ENCODE measurements at regions not wholly inside any gene's neighbourhood (a gene's known extent, or its start where the extent isn't known, plus 50 kb on each side); places are given as distances from the start of the nearest gene placed in this dataset.
"Not testable (repeated sequence)": the region's sequence is repeated elsewhere in the genome, so short reads cannot be mapped to it uniquely, and the experiment has no call there.

DNA sequence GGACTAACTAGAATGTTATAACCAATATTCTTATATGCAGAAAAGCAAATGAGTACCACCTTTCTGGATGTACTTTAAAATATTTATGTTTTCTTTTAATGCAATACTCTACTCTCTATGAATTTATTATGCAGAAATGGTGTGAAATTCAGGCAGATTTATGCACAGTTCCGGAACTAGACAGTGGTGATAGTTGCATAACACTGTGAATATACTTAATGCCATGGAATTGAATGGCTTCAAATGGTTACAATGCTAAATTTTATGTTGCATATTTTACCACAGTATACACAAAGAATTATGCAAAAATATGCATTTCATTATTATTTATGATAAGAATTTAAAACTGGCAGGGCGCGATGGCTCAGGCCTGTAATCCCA lies 287.8 kb upstream of the FN1 start:
- H3K9me3 ChIP-seq = no peaks in the 10 kb centered on the region
- in situ Hi-C loops (cut with MboI; ENCODE audit: low sequenced_read_pairs) = no loop called here

GRCh38 chr2:215722986-215723630 lies 287.2 kb upstream of the FN1 start:
- Histone ChIP-seq H3K4me3 (no peak overlapping the region), H3K27me3 (ENCODE audit: low read depth) (no peaks in the 10 kb centered on the region), H3K36me3 (replicated peaks) (no peaks in the 10 kb centered on the region), H3K4me1 (no peaks in the 10 kb centered on the region), H3K9me3 (no peaks in the 10 kb centered on the region)
- in situ Hi-C loops (cut with MboI; ENCODE audit: low sequenced_read_pairs) = no loop called here
- no peak for DNase-seq (ENCODE audit: low spot score in 2 of 2)

More for the DNA sequence above, 287.8 kb upstream of the FN1 start:
- no peaks in the 10 kb centered on the region for H3K4me1 ChIP-seq
- H3K4me3 ChIP-seq = no peak overlapping the region
- DNase-seq (ENCODE audit: low spot score in 2 of 2) = no peak
- H3K27me3 ChIP-seq (ENCODE audit: low read depth) = no peaks in the 10 kb centered on the region
- H3K36me3 ChIP-seq (replicated peaks) = no peaks in the 10 kb centered on the region

DNA sequence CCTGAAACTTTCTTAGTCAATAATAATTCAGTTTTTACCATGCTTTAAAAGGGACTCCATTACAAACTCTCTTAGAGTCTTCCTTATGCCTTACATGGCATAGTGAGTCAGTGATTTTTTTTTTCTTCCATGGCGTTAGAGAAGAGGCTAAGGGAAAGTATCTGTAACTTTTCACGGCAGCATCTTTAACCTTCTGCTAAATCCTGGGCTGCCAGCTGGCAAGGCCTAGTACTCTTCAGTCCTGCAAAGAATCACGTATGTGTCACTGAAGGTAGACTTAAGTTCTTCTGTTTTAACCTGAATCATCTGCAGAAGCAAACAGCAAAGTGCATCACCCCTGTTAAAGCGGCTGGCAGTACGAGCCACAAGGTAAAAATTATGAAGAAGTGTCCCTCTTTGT lies 286.3 kb upstream of the FN1 start:
- Histone ChIP-seq H3K27me3 (ENCODE audit: low read depth) (no peaks in the 10 kb centered on the region), H3K4me1 (no peaks in the 10 kb centered on the region), H3K4me3 (no peak overlapping the region), H3K36me3 (replicated peaks) (no peaks in the 10 kb centered on the region), H3K9me3 (no peaks in the 10 kb centered on the region)
- no peak for DNase-seq (ENCODE audit: low spot score in 2 of 2)
- in situ Hi-C loops (cut with MboI; ENCODE audit: low sequenced_read_pairs) = no loop called here

DNA sequence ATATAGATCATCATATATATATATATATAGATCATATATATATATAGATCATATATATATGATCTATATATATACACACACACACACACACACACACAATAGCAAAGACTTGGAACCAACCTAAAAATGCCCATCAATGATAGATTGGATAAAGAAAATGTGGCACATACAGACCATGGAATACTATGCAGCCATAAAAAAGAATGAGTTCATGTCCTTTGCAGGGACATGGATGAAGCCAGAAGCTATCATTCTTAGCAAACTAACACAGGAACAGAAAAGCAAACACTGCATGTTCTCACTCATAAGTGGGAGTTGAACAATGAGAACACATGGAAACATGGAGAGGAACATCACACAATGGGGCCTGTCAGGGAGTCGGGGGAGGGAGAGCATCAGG lies 285.6 kb upstream of the FN1 start:
- H3K4me1 ChIP-seq; DNase-seq (ENCODE audit: low spot score in 2 of 2); in situ Hi-C loops (cut with MboI; ENCODE audit: low sequenced_read_pairs); H3K9me3 ChIP-seq; H3K27me3 ChIP-seq (ENCODE audit: low read depth); H3K36me3 ChIP-seq (replicated peaks); H3K4me3 ChIP-seq: not testable (repeated sequence)

DNA sequence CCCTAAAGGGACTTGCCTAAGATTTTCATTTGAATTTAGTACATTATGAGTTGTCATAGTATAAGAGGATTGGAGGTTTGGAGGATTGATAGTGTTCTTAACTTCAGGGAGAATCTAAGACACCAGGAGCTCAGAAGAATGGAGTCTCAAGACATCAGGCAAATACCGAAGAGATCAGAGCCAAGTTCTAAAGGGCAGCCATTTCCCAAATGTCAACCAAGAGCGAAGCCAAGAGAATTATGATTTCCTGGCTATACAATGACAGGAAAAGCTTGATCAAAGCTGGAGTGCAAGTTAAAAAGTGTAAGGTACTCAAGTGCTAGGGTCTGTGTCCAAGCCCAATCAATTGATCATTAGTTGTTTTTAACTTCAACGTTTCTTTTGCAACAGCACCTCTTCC lies 283.0 kb upstream of the FN1 start:
- Histone ChIP-seq H3K9me3 (no peaks in the 10 kb centered on the region), H3K27me3 (ENCODE audit: low read depth) (no peaks in the 10 kb centered on the region), H3K36me3 (replicated peaks) (no peaks in the 10 kb centered on the region), H3K4me3 (no peak overlapping the region), H3K4me1 (no peaks in the 10 kb centered on the region)
- no peak for DNase-seq (ENCODE audit: low spot score in 2 of 2)
- in situ Hi-C loops (cut with MboI; ENCODE audit: low sequenced_read_pairs) = no loop called here

GRCh38 chr2:215718436-215718835 lies 282.6 kb upstream of the FN1 start:
- Histone ChIP-seq H3K4me1 (no peaks in the 10 kb centered on the region), H3K9me3 (no peaks in the 10 kb centered on the region), H3K4me3 (no peak overlapping the region), H3K27me3 (ENCODE audit: low read depth) (no peaks in the 10 kb centered on the region), H3K36me3 (replicated peaks) (no peaks in the 10 kb centered on the region)
- no peak for DNase-seq (ENCODE audit: low spot score in 2 of 2)
- in situ Hi-C loops (cut with MboI; ENCODE audit: low sequenced_read_pairs) = no loop called here

- Histone ChIP-seq H3K9me3 (no peaks in the 10 kb centered on the region), H3K36me3 (replicated peaks) (no peaks in the 10 kb centered on the region), H3K4me1 (no peaks in the 10 kb centered on the region), H3K4me3 (no peak overlapping the region), H3K27me3 (ENCODE audit: low read depth) (no peaks in the 10 kb centered on the region)
- no peak for DNase-seq (ENCODE audit: low spot score in 2 of 2)
- in situ Hi-C loops (cut with MboI; ENCODE audit: low sequenced_read_pairs) = no loop called here
Measured at GRCh38 chr2:215717501-215718381, 281.9 kb upstream of the FN1 start.

- Histone ChIP-seq H3K4me3 (no peak overlapping the region), H3K27me3 (ENCODE audit: low read depth) (no peaks in the 10 kb centered on the region), H3K36me3 (replicated peaks) (no peaks in the 10 kb centered on the region), H3K9me3 (no peaks in the 10 kb centered on the region), H3K4me1 (no peaks in the 10 kb centered on the region)
- DNase-seq (ENCODE audit: low spot score in 2 of 2) = no peak
- in situ Hi-C loops (cut with MboI; ENCODE audit: low sequenced_read_pairs) = no loop called here
Measured at GRCh38 chr2:215716956-215717355, 281.1 kb upstream of the FN1 start.

DNA sequence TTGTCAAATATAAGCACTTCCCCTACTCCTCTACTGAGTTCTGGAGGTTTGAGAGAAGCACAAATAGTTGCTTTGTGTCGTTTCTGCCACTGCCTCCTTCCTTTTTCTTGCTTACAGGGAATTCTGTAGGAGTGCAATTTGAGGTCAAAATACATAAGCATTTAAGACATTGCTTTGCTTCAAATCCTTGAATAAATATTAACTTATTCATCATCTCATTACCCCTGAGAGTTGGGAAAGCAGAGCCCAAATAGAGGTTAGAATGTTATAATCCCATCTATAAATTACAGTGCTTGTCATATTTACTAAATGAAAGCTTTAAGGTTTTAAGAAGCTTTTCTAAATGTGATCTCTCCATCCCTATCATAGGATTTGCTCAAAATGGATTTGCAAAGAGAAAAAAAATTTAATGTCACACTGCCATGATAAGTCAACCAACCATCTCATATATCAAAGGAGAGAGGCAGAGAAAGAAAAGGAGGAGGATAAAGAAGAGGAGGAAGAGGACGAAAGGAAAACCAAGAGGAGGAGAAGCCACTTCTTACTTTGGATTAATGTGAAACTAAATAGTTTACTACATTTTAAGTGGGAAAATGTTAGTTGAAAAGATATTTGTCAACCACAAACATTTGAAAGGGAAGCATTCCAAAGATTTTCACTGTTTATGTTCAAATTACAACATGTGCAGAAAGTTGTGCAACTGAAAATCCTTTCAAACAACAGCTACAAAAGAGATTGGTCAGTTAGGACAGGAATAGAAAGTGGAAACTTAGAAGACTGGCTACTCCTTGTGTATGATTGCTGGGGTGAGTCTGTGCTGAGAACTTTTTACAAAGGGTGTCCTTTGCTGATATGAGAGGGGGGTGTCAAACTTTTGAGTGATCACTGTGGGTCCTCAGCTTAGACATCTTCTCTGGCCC lies 277.3 kb upstream of the FN1 start:
- in situ Hi-C loops (cut with MboI; ENCODE audit: low sequenced_read_pairs) = no loop called here
- H3K9me3 ChIP-seq = no peaks in the 10 kb centered on the region
- no peak for DNase-seq (ENCODE audit: low spot score in 2 of 2)
- H3K4me3 ChIP-seq = no peak overlapping the region
- no peaks in the 10 kb centered on the region for H3K36me3 ChIP-seq (replicated peaks)
- no peaks in the 10 kb centered on the region for H3K27me3 ChIP-seq (ENCODE audit: low read depth)
- no peaks in the 10 kb centered on the region for H3K4me1 ChIP-seq

DNA sequence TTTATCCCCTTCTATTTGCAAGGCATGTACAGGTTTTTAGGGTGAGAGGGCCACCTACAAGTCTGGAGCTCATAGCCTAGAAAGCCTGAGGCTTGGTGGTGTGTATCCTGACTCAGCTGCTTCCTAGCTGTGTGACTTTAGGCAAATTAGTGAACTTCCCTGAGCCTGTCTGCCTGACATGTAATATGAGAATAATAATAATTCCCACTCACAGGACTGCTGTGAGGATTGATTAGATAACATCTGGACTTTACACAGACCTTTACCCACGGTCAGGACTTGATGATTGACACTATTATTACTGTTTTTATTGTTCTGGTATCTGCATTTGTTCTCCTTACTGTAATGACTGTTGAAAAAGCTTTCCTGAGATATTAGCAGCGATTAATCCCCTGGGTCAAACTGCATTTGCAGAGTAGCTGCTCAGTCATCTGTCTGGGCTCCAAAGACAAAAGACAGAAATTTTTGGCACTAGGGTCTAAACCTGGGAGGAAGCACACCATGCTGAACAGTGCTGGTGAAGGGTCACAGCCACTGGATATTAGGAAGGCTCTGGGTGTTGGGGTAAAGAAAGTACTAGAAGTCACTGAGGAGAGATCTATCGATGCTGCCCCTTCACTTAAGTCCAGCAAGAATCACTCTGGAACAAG lies 276.5 kb upstream of the FN1 start:
- no peaks in the 10 kb centered on the region for H3K9me3 ChIP-seq
- no peaks in the 10 kb centered on the region for H3K4me1 ChIP-seq
- H3K4me3 ChIP-seq = no peak overlapping the region
- DNase-seq (ENCODE audit: low spot score in 2 of 2) = no peak
- no peaks in the 10 kb centered on the region for H3K36me3 ChIP-seq (replicated peaks)
- in situ Hi-C loops (cut with MboI; ENCODE audit: low sequenced_read_pairs) = no loop called here
- H3K27me3 ChIP-seq (ENCODE audit: low read depth) = no peaks in the 10 kb centered on the region

DNA sequence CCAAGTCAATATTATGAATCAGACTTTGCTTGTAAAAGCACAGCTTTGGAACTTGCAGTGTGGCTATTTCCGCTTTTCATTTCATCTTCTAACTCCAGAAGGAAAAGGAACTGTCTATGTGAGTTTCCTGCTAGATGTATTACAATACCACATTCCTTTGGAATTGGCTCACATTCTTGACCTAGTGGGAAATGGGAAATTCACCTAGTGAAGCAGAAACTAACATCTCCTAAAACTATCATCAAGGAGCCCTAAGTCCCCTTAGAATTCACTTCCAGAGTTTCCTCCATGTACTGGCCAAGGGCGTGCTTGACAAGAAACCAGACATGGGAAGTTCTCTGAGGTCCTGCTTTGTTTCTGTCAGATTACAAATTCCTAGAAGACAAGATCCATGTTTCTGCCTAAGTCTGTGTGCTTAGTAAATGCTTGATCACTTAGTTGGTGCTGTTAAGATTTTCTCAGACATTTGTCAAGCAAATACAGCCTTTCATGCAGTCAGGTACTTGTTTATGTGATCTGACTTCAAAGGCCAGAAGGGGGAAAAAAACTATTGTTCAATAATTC lies 275.7 kb upstream of the FN1 start:
- Histone ChIP-seq H3K4me3 (no peak overlapping the region), H3K36me3 (replicated peaks) (no peaks in the 10 kb centered on the region), H3K27me3 (ENCODE audit: low read depth) (no peaks in the 10 kb centered on the region), H3K9me3 (no peaks in the 10 kb centered on the region), H3K4me1 (no peaks in the 10 kb centered on the region)
- DNase-seq (ENCODE audit: low spot score in 2 of 2) = no peak
- in situ Hi-C loops (cut with MboI; ENCODE audit: low sequenced_read_pairs) = no loop called here

- H3K4me3 ChIP-seq = no peak overlapping the region
- in situ Hi-C loops (cut with MboI; ENCODE audit: low sequenced_read_pairs) = no loop called here
- H3K36me3 ChIP-seq (replicated peaks) = no peaks in the 10 kb centered on the region
- H3K4me1 ChIP-seq = no peaks in the 10 kb centered on the region
- DNase-seq (ENCODE audit: low spot score in 2 of 2) = no peak
- no peaks in the 10 kb centered on the region for H3K27me3 ChIP-seq (ENCODE audit: low read depth)
- no peaks in the 10 kb centered on the region for H3K9me3 ChIP-seq
Measured at GRCh38 chr2:215707608-215708007, 271.7 kb upstream of the FN1 start.

DNA sequence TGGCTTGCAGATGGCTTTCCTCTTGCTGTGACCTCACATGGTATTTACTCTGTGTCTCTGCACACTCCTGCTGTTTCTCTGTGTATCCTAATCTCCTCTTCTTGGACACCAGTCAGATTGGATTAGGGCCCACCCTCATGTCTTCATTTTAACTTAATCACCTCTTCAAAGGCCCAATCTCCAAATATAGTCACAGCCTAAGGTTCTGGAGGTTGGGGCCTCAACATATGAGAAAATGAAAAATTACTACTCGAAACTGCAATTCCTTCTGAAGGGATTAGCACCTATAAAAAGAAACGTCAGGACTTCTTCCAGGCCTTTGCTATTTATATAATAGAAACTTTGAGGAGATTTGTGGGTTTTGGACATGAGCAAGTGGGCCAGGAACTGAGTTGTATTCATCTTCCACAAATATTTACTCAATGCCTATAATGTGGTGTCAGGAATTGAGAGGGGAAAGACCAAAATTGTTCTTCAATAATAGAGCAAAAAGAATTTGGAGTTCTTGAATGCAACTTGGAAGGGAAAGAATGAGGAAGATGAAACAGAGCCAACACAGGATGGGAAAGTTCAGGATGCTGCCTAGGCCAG lies 270.0 kb upstream of the FN1 start:
- H3K36me3 ChIP-seq (replicated peaks) = no peaks in the 10 kb centered on the region
- no peaks in the 10 kb centered on the region for H3K9me3 ChIP-seq
- no peaks in the 10 kb centered on the region for H3K27me3 ChIP-seq (ENCODE audit: low read depth)
- H3K4me3 ChIP-seq = no peak overlapping the region
- H3K4me1 ChIP-seq = no peaks in the 10 kb centered on the region
- in situ Hi-C loops (cut with MboI; ENCODE audit: low sequenced_read_pairs) = no loop called here
- no peak for DNase-seq (ENCODE audit: low spot score in 2 of 2)

All from HAP-1 (cell line).